Amniotic stem cell (primary cell): ENCODE measurements at regions not wholly inside any gene's neighbourhood (a gene's known extent, or its start where the extent isn't known, plus 50 kb on each side); places are given as distances from the start of the nearest gene placed in this dataset.
A peak's percentile ranks its signal among the peaks of the same experiment; 100 is the strongest.

Source experiments
- DNase-seq: peaks from one replicate; lab custom pipeline; 2025; lab: John Stamatoyannopoulos, UW

DNA sequence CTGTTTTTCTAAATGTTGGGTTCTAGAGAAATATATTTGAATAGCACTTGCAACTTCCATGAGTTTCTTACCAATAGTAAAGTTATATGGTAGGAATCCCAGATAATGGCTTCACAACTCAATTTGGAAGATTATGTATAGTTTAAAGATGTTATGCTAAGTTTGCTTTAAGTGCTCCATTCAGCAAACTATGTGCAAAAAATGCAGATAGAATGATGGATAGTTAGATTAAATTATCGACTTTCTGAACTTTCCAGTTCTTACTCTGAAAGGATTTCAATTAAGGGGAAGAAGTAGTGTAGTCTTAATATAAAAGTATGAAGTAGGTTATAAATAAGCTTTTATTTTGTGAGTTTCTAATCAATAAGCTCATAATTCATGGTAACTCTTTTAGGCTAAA is 60.7 kb upstream of the NFKB1 start:
- DNase-seq: no peak

DNA sequence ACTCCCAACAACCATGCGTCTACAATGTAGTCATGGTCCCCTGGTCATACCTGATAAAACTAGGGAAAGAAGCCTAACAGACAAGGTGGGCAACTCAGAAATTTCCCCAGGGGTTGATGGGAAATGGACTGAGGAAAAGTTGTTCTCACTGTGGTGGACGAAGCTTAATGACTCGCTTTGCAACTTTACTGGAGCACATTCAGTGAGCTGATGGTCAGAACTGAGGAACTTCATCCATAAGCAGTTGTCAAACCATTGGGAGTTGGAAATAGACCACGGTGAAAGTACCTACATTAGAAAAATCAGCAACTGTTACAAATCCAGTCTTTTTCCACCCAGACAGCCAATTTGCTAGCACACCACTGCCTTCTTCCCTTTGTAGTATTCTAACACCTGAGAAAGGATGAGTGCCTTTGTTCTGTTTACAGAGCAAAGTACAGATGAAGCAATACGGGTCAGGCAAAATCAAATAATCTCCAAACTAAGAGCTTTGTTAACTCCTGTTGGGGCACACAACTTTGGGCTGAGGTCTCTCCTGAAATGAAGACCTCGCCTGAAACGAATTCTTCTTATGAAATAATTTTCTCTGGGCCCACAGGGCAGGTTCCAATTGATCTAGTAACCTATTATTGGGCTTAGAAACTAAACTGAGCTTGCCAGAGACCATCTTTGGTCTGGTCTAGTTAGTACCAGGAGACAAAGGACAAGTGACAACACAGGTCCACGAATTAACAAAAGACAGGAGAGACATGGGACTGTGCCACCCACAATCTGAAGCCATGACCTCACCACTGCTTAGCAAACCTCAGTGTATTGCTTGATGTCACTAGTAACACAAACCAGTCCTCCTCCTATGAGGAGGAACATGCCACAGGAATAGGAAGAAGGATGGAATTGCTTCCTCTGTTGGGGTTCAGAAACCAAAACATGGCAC is 58.9 kb upstream of the NFKB1 start:
- DNase-seq: no peak

DNA sequence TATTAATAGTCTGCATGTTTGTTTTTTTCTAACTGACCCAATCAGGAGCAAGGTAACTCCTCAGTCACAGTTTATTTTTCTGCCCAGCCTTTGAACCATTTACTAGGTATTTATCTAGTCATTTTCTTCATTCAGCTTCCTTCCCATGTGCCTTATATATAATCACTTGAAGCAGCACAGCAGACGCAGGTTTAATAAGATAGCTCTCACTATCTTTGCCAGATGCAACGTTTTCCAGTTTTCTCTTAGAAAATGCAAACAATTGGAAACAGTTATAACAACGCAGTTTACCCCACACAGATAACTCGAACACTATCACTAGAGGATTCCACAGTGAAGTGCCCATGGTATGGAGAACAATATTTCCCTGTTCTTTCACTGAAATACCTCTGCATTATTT is 56.4 kb upstream of the NFKB1 start:
- no peak for DNase-seq

DNA sequence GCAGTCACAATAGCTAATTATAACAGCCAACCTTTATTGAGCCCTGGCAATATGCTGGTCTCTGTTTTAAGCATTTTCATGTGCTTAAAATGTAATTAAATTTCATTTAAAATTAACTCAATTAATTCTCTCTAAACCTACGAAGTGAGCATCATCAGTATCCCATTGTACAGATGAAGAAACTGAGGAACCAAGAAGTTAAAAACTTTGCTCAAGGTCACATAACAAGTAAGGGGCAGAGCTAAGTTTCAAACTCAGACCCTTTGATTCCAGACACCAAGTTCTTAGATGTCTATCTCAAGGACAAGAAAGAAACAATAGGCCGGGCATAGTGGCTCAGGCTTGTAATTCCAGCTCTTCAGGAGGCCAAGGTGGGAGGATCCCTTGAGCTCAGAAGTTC is 55.9 kb upstream of the NFKB1 start:
- no peak for DNase-seq

DNA sequence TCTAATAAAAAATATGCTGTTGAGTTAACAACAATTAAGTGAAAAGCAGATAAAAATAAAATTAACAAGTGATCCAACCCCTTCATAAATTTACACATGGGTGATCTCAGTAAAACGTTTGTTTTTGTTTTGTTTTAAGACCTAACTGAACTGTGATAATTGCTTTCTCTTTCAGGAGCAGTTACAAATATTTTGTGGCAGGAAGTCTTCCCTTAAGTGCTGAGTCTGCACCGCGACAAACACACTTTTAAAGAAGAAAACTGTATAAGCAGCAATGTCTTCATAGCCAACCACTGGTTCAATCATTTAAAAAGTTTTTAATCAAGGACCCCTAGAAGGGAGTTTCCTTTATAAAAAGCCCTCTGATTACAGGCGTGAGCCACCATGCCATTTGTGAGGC is 53.7 kb upstream of the NFKB1 start:
- DNase-seq: no peak

DNA sequence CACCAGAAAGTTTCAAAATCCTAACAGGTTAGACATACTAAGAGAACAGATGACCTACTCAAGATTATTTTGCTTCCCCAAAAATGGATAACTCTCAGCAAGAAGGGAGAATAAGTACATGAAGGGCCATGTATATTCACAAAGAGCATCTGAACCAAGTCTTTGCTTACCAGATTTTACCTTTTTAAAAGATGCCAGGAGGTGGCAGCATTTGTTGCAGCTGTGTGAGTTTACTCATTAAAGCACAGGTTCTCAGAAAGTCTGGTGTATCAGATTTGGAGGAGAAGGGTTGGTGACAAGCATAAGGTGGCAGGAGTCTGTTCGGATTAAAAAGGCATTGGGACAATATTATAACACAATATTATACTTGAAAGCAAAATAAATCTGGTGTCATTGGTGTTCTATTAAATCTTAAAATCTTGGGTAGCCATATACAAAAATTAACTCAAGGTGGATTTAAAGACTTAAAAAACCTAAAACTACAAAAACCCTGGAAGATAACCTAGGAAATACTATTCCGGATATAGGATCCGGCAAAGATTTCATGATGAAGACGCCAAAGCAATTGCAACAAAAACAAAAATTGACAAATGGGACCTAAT is 51.3 kb upstream of the NFKB1 start:
- peak; percentile 61 for DNase-seq

DNA sequence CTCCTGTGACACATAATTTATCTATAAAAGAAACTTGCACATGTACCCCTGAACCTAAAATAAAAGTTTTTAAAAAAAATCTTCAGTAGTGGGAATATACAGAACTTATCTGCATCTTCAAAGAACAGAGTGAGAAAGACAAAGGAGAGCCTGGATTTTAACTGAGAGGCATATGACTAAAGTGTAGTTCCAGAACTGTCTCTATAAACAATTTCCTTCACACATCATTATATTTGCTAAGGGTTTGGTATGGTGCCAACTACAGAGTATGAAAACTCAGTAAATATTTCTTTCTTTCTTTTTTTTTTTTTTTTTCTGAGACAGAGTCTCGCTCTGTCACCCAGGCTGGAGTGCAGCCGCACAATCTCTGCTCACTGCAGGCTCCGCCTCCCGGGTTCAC is 49.9 kb upstream of the NFKB1 start:
- DNase-seq: no peak
